HFFc6 (cell line): ENCODE measurements at regions not wholly inside any gene's neighbourhood (a gene's known extent, or its start where the extent isn't known, plus 50 kb on each side); places are given as distances from the start of the nearest gene placed in this dataset.

ENCODE experiments used
- DNase-seq: peaks from one replicate; pipeline ENCODE4 v3.0.0-alpha.2; 2018
- H3K27ac Mint-ChIP-seq: 2 replicates; pipeline ENCODE4 v1.8.0; 2020; ENCODE audit warnings: mild to moderate bottlenecking, mixed read lengths
- H3K27me3 Mint-ChIP-seq: 2 replicates; pipeline ENCODE4 v1.8.0; 2021; ENCODE audit warnings: mild to moderate bottlenecking, moderate library complexity, mixed read lengths; ENCODE audit not compliant: insufficient read depth
- H3K36me3 Mint-ChIP-seq: 2 replicates; pipeline ENCODE4 v1.8.0; 2021; ENCODE audit warnings: low read depth, mixed read lengths
- H3K4me1 Mint-ChIP-seq: 2 replicates; pipeline ENCODE4 v1.8.0; 2020; ENCODE audit warnings: low read depth, mixed read lengths
- H3K4me3 Mint-ChIP-seq: 2 replicates; pipeline ENCODE4 v1.8.0; 2020; ENCODE audit warnings: mild to moderate bottlenecking, moderate library complexity, mixed read lengths
- H3K9me3 Mint-ChIP-seq: 2 replicates; pipeline ENCODE4 v1.8.0; 2020; ENCODE audit warnings: mild to moderate bottlenecking, mixed read lengths
- TF ChIP-seq, protein P1 (sequence below): fragments of 200-600 bp; sonication (generic); IDR thresholded peaks from 2 replicates; pipeline ENCODE4 v1.5.0; 2021; ENCODE audit warnings: antibody characterized with exemption, mild to moderate bottlenecking

DNA sequence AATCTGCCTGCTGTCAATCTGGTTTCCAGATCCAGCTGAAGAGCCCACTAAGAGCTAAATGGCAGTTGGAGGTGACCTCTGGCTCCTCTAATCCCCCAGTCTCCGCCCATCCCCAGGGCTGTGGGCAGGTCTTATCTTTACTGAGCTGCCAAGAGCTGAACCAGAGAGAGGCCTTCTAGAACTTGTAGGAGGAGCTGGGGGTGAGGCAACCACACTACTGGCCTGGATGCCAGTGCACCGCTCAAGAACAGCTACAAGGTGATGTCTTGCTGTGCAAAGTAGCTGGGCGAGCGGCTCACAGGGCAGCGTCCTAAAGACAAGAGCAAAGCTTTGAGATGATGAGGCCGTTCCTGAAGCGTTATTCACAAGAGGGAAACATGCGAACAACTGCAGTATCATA lies 374.6 kb downstream of the CTTN start:
- Mint-ChIP-seq H3K4me3 (no peak overlapping the region), H3K27ac (no peak overlapping the region), H3K4me1 (no peaks in the 10 kb centered on the region), H3K27me3 (peaks cover 7% of the 10 kb centered on the region), H3K9me3 (peaks cover 27% of the 10 kb centered on the region), H3K36me3 (peaks cover 6% of the 10 kb centered on the region)
- no peak for DNase-seq
- TF ChIP-seq, protein P1, sequence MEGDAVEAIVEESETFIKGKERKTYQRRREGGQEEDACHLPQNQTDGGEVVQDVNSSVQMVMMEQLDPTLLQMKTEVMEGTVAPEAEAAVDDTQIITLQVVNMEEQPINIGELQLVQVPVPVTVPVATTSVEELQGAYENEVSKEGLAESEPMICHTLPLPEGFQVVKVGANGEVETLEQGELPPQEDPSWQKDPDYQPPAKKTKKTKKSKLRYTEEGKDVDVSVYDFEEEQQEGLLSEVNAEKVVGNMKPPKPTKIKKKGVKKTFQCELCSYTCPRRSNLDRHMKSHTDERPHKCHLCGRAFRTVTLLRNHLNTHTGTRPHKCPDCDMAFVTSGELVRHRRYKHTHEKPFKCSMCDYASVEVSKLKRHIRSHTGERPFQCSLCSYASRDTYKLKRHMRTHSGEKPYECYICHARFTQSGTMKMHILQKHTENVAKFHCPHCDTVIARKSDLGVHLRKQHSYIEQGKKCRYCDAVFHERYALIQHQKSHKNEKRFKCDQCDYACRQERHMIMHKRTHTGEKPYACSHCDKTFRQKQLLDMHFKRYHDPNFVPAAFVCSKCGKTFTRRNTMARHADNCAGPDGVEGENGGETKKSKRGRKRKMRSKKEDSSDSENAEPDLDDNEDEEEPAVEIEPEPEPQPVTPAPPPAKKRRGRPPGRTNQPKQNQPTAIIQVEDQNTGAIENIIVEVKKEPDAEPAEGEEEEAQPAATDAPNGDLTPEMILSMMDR = no peak

DNA sequence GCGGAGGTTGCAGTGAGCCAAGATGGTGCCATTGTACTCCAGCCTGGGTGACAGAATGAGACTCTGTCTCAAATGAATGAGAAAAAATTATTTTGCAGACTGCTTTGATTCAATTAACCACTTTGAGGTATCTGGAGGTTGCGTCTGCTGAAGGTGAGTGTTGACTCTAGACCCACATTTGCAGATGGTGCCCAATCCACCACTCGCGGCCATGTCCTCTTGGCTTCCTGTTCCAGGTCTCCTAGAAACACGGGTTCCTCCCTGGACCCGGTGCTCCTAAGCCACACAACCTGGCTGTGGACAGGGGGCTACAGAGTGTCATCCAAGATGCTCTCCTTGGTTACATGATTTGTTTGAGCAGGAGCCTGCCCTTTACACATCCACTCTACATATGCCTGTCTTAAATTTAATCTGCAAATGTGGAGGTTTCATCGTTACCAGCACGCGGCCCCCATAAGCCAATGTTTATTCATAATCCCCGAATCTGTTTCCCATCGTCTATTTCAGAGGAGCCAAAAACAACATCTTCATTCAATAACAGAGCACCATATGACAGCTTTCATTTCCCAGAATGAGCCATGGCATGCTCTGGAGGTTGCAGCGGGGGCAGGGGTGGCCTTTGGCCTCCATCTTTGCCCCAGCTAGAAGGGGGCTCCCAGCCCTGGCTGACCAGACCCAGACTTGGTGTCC lies 377.2 kb downstream of the CTTN start:
- H3K27me3 Mint-ChIP-seq = peaks cover 3% of the 10 kb centered on the region
- peaks cover 16% of the 10 kb centered on the region for H3K9me3 Mint-ChIP-seq
- no peak overlapping the region for H3K4me3 Mint-ChIP-seq
- peaks cover 6% of the 10 kb centered on the region for H3K36me3 Mint-ChIP-seq
- H3K4me1 Mint-ChIP-seq = no peaks in the 10 kb centered on the region
- no peak for DNase-seq
- TF ChIP-seq, protein P1 = no peak
- no peak overlapping the region for H3K27ac Mint-ChIP-seq

DNA sequence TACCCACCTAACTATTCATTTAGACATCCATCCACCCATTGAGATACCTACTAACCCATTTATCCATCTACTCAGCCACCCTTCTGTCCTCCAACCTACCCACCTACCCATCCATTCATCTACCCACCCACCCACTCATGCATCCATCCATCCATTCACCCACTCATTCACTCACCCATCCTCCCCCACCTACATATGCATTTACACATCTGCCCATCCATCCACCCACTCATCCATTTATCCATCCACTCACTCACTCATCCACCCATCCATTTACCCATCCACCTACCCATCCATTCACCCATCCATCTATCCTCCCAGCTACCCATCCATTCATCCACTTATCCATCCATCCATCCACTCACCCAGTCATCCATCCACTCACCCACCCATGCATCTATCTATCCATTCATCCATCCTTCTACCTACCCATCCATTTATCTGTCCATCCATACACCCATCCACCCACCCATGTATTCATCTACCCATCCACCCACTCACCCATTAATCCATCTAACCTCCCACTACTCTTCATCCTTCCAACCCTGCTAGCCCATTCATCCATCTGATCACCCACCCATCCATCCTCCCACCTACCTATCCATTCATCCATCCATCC lies 378.7 kb downstream of the CTTN start:
- H3K27ac Mint-ChIP-seq = no peak overlapping the region
- H3K4me3 Mint-ChIP-seq = no peak overlapping the region
- TF ChIP-seq, protein P1 = no peak
- no peak for DNase-seq
- H3K36me3 Mint-ChIP-seq = peaks cover 6% of the 10 kb centered on the region
- peaks cover 16% of the 10 kb centered on the region for H3K9me3 Mint-ChIP-seq
- H3K27me3 Mint-ChIP-seq = peaks cover 6% of the 10 kb centered on the region
- H3K4me1 Mint-ChIP-seq = no peaks in the 10 kb centered on the region

DNA sequence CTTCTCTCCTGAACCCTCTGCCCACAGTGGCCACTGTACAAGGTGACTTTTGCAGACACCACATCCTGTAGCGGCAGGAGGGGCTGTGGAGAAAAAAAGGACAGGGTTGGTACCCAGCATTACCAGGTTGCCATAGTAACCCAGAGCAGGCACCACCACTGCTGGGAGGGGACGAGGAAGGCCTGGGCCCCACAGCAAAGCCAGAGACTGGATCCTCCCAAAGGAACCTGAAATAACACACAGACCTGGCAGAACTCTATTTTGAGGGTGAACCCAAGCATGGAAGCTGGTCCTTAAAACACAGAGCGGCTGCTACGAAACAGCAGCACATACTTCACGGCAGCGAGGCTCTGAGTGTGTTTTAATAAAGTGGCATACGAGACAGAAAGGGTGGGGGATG lies 380.6 kb downstream of the CTTN start:
- H3K27me3 Mint-ChIP-seq = peaks cover 10% of the 10 kb centered on the region

DNA sequence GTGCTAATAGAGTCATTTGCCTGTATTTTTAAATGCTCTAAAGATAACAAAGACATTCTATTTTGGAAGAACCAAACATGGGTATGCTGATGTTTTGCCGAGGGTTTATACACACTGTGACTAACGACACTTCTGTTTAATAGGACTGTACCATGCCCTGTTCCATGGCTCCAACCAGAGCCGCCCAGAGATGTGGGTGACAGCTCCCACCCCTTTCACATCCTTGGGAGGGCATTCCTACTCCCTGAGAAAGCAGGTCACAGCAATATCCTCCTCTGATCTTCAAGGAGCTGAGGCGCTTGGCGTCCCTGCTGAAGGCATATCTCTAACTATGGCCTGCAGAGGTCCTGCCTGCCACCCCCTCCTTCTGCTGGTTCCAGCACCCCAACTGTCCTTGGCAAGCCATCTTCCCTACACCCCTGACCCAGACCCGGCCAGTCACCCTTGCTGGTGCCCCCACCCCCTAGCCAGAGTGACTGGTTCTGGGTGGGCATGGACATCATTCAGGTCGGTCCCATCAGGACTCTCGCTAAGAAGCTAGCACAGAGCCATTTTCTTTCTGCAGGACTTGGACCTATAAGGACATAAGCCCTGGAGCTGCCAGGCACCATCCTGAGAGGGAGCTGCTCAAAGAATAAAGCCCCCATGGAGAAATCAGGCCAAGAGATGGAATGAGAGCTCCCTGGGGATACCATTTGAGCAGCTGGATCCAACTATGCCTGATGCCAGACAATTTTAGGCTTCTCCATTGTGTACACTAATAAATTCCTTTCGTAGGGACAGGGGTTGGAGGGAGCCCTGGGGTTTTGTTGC lies 381.3 kb downstream of the CTTN start:
- Mint-ChIP-seq H3K36me3 (no peaks in the 10 kb centered on the region), H3K27me3 (peaks cover 12% of the 10 kb centered on the region), H3K4me3 (no peak overlapping the region), H3K27ac (no peak overlapping the region), H3K4me1 (no peaks in the 10 kb centered on the region), H3K9me3 (peaks cover 7% of the 10 kb centered on the region; the same call in 1 of the 2 replicates)
- no peak for DNase-seq
- TF ChIP-seq, protein P1 = no peak

More for the DNA sequence above, 380.6 kb downstream of the CTTN start:
- Mint-ChIP-seq H3K27ac (no peak overlapping the region), H3K4me1 (no peaks in the 10 kb centered on the region), H3K36me3 (peaks cover 4% of the 10 kb centered on the region), H3K4me3 (no peak overlapping the region), H3K9me3 (peaks cover 10% of the 10 kb centered on the region)
- TF ChIP-seq, protein P1 = no peak
- no peak for DNase-seq
